GM21529 (cell line): ENCODE measurements at regions not wholly inside any gene's neighbourhood (a gene's known extent, or its start where the extent isn't known, plus 50 kb on each side); places are given as distances from the start of the nearest gene placed in this dataset.

Experiments used
- ATAC-seq: cut with Tn5 transposase; IDR thresholded peaks from one replicate; pipeline ENCODE4 v1.9.1; 2021; ENCODE audit not compliant: unreplicated experiment

- ATAC-seq: no peak
Observed at GRCh38 chr6:14969126-14969525, 276.7 kb upstream of the JARID2 start.

GRCh38 chr6:14972379-14973067 lies 273.3 kb upstream of the JARID2 start:
- ATAC-seq: no peak

- no peak for ATAC-seq
Observed at GRCh38 chr6:14974372-14974771, 271.5 kb upstream of the JARID2 start.

GRCh38 chr6:14974792-14975470 lies 270.9 kb upstream of the JARID2 start:
- no peak for ATAC-seq

GRCh38 chr6:14975471-14975817 lies 270.4 kb upstream of the JARID2 start:
- ATAC-seq: no peak

GRCh38 chr6:14977747-14978382 lies 268.0 kb upstream of the JARID2 start:
- no peak for ATAC-seq

GRCh38 chr6:14981960-14982359 lies 263.9 kb upstream of the JARID2 start:
- ATAC-seq: no peak

GRCh38 chr6:14983599-14984518 lies 262.0 kb upstream of the JARID2 start:
- ATAC-seq: no peak

GRCh38 chr6:14984519-14984853 lies 261.4 kb upstream of the JARID2 start:
- ATAC-seq: no peak

- no peak for ATAC-seq
Observed at GRCh38 chr6:14985366-14985765, 260.5 kb upstream of the JARID2 start.

GRCh38 chr6:14986370-14986769 lies 259.5 kb upstream of the JARID2 start:
- no peak for ATAC-seq

- ATAC-seq: no peak
Observed at GRCh38 chr6:14987490-14987889, 258.4 kb upstream of the JARID2 start.

- no peak for ATAC-seq
Observed at GRCh38 chr6:14992382-14992781, 253.5 kb upstream of the JARID2 start.

GRCh38 chr6:14995208-14995607 lies 250.7 kb upstream of the JARID2 start:
- ATAC-seq: no peak

- ATAC-seq: no peak
Observed at GRCh38 chr6:14995966-14996602, 249.8 kb upstream of the JARID2 start.

GRCh38 chr6:14996892-14997291 lies 249.0 kb upstream of the JARID2 start:
- ATAC-seq: no peak

GRCh38 chr6:14997507-14997906 lies 248.4 kb upstream of the JARID2 start:
- ATAC-seq: no peak

GRCh38 chr6:14999106-14999505 lies 246.8 kb upstream of the JARID2 start:
- ATAC-seq: no peak

GRCh38 chr6:15001326-15001910 lies 244.5 kb upstream of the JARID2 start:
- ATAC-seq: no peak

- ATAC-seq: no peak
Observed at GRCh38 chr6:15008269-15008668, 237.6 kb upstream of the JARID2 start.

GRCh38 chr6:15014958-15015357 lies 230.9 kb upstream of the JARID2 start:
- ATAC-seq: no peak
